Kidney glomerular epithelial cell (primary cell): ENCODE measurements at regions not wholly inside any gene's neighbourhood (a gene's known extent, or its start where the extent isn't known, plus 50 kb on each side); places are given as distances from the start of the nearest gene placed in this dataset.

Source experiments
- DNase-seq: peaks from one replicate; lab custom pipeline; 2025; lab: John Stamatoyannopoulos, UW

DNA sequence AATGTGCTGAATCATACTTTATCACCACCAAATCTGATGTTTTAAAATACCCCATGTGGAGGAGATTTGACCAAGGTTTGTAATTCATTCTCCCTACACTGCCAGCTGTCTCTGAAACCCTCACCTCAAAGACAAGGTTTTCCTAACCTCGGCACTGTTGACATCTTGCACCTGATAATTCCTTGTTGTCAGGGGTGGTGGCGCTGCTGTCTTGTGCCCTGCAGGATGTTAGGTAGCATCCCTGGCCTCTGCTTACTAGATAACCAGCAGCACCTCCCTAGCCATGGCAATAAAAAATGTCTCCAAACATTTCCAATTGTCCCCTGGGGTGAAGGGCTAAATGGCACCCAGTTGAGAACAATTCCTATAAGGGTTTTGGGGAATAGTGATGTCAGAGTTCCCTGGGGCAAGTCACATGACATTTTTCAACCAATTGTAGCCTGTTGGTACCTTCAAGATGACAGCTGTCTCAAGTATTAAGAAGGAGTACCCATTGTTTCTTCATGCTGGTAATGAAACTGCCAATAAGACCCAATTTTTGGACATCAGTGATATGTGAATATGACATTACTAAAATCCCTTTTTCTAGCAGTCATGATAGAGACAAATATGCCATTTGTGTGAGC, 160.6 kb upstream of the PLCXD3 start:
- no peak for DNase-seq

DNA sequence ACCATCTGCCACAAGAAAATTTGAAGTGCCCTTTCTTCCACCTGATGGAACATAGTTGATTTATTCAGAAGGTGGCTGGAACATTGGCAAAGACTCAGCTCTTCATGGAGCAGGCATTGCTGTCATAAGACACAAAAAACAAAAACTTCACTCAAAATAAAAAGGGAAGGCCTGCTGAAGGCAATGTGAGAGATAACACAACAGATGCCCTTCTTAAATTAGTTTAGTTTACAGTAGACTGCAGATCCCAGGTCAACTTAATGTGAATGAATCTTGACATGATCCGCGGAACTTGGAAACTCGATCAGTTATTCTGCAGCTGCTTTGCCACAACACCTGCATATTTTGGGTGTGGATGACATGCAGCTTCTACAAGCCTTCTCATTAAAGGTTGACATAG, 159.8 kb upstream of the PLCXD3 start:
- no peak for DNase-seq

DNA sequence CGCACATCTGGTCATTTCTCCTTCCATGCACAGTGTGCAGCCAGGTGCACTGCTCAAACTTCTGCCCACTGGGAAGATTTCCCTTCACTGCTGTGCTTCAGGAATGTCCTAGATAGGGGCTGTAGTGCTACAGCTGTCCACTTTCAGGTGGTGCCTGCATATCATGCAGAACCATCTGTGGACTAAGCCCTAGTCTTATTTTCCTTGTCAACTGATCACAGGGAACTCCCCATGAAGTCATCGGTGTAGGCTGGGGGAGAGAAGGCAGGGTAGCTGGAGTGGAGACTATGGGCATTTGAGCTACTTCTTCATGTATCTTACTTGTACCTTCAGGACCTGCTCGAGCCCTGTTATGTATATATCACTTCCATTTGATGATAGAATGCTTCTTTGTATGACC, 150.9 kb upstream of the PLCXD3 start:
- no peak for DNase-seq

DNA sequence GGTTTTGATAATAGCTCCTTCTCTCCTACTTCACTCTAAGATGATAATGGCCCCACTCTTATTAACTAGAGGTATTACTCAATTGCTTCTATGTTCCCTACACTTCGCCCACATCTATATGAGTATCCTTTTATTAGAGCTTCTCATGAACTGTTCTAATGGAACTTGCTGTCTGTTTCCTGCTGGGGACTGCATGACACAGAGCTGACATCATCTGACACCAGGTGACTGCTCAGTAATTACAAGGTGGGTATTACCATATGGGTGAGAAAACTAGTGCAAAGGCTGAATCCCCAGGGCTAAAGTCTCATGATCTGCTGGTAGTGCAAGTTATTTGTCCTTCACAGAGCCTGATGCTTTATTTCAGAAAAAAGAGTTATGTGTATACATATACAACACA, 146.2 kb upstream of the PLCXD3 start:
- DNase-seq, result no peak

DNA sequence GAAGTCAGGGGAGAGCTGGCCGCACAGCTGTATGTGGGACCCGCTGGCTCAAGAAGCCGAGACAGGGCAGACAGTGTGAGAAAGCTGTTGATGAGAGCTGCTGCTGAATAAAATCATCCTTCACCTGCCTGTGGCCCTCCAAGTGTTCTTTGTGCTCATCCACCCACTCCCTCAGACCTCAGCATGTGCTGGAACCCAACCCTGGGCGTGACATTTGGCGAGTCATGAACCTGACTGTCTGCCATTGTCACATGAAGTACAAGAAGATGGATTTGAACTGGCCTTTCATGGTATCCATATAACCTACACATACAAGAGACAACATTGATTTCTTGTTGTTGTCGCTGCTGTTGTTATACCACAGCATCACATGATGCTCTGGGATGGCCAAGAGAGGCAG, 139.7 kb upstream of the PLCXD3 start:
- DNase-seq, result no peak

DNA sequence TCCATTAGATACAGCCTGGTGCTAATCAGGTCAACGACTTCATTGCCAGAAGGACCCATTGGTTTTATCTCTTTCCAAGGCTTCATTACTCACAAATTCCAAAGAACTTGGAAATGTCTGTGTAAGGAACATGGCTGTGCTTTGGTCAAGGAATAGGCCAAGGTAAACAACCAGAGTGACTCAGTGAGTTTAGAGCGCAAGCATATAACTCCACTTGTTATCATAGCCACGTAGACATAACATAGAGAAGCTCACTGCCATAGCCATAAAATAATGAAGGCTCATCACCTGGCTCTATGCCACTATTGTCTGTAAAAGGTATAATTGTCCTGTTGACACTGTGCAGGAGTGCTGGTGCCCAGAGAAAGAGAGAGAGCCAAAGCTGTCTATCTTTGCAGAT, 139.3 kb upstream of the PLCXD3 start:
- peak; percentile 71 for DNase-seq

DNA sequence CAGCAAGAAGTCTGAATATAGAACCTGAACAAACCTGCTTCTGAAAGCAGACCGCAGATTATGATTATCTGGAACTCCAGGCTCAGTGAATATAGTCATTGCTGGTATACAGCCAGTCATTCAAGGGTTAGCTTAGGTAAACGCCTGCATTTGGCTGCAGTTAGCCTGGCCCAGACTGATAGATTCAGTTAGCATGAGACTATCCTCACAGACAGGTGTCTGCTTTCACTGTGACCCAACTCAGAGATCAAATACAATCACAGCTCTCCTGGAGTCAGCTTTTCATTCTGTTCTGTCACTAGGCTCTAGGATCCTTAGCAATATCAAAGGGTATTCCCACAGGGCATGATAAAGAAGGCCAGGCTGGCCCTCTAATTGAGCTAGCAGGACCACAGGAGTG, 138.6 kb upstream of the PLCXD3 start:
- no peak for DNase-seq

DNA sequence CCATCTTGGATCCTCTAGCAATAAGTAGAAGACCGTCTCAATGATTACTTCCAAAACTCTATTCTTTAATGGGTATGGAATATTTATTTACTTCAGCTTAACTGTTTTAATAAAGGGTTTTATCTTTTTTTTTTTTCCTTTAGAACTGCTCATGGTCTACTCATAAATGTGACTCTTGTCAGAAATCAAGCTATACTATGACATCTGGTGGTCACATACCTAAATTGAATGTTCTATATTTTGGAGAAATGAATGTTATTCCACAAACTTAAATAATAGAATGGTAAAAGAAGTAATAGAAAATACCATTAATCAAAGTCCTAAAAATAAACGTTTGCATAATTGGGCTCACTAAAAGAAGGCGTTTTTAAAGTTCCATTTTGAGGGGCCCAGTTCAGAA, 131.2 kb upstream of the PLCXD3 start:
- DNase-seq, result peak; percentile 3

DNA sequence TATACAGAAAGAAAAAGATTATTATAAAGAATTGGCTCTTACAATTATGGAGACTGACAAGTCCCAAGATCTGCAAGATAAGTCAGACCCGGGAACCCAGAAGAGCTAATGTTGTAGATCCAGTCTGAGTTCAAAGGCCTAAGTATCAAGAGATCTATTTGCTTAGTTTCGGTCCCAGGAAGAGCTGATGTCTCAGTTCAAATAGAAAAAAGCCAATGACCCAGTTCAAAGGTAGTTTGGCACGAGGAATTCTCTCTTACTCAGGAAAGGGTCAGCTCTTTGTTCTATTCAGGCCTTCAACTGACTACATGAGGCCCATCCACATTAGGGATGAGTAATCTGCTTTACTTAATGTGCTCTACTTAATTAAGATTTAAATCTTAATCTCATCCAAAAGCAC, 128.3 kb upstream of the PLCXD3 start:
- DNase-seq, result no peak

DNA sequence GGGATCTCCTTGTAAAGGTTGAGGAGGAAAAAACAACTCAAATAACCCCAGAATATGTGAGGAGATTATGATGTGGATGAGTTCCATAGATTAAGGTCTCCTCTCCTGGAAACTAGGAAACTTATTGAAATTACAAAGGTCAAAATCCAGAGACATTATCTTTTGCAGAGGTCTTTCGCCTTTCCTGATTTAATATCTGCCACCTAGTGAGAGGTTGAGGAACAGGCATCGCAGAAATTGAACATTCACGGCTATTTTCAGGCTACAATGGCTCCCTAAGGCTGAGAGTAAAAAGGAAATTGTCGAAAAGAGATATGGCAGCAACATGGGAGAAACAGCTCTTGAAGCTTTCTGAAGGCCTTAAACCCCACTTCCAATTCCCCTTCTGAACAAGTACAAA, 127.5 kb upstream of the PLCXD3 start:
- DNase-seq, result no peak

DNA sequence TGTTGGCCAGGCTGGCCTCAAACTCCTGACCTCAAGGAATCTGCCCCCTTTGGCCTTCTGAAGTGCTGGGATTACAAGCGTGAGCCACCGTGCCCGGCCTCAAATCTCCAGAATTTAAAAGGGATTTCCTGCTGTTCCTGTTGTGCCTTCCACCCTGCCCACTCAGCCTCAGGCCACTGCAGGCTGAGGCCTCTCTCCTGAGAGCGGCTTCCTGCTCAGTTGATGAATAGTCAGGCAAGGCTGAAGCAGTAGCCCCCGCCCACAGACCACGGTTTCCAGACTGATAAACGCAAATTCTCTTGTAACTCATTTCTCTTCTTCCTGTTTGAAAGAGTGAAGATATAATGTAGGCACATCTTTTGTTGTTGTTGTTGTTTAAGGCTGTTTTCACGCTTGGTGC, 127.0 kb upstream of the PLCXD3 start:
- DNase-seq, result no peak

DNA sequence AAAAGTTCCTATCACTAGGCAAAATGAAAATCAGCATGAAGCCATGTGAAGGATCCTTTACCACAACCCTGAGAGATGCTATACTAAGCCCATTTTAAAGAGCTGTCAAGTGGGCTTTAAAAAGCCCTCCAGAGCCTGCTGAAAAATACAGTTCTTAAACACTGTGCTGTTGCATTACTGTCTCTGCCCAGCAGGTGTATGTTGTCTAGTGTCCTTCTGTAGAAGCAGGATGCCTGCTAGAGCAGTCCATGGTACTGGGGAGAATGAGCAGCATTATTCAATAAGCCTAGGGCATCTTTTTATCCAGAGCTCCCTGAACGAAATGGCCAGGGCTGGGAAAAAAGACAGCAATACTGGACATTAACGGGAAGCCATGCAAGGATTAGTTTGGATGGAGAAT, 126.2 kb upstream of the PLCXD3 start:
- no peak for DNase-seq

DNA sequence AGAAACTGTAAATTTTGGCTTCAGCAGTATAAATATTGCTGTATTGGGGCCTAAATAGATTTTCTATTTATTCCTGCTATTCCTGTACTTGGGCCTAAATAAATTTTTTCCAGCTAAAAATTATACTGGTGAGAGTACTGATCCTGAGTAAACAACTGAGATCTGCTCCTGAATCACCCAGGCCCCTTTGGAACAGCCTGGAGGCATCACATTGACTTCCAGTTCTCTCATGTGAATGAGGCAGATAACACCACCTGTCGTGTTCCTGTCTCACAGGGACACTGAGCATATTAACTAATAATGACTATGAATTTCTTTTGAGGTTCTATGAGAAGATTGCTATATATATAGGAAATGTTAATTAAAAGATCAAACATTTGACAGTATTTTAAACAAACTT, 119.5 kb upstream of the PLCXD3 start:
- DNase-seq, result no peak

DNA sequence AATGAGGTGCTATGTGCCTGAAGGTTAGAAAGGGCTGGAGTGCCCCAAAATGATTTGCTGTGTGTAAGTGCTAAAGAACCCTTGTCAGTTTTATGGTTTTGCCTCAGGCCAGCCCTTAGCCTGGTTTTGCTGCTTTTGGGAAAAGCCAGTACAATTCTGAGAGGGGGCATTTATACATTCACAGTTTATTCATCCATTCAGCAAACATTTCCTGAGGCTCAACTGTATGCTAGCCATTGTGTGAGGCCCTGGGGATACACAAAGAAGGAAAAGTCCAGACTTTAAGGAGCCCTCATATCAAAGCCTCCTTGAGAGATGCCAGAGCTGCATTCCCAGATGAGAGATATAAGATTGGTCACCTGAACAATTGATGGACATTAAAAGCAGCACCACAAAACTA, 115.2 kb upstream of the PLCXD3 start:
- no peak for DNase-seq

DNA sequence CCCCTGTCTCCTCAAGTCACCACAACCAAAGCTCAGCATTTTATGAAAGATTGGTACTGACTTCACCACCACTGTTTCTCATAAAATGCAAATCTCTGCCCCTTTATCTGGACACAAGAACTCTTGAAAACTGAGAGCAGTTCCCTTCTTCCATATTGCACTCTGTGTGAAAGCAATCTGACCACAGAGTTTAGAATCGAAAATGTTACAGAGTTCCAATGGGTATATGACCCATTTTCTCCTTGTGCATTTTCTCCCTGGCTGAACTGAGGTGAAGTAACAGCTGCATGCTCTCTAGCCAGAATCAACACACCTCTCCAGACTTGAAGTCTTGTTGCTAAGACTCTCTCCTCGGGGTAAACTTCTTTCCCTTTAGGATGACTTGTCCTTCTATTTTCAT, 111.0 kb upstream of the PLCXD3 start:
- DNase-seq, result no peak

DNA sequence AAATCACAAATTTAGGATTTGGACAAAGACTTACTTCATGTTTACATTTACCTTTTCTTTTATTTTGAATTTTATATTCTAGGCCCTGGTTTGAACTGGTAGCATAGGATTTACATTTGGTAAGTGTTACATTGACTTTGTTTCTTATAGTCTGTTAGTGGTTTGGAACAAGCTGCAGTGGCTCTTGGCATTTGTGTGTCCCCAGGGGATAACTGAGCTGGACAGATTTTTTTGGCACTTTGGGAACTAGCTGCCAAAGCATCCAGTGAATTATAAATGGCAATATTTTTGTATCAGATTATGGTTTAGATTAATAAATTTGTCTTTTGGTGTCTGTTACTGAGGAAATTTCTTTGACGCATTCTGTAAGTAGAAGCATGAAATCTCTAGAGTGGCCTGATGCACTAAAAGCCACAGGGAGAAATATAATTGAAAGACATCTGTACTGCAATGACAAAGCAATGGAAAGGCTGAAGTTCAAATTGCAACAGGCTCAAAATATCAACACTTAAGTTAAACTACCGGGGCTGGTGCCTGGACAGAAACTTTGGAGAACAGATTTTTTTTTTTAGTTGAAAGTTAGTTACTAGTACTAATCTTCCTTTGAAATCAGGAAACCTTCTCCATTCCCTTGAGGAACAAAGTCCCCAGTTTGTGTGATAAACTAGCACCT, 107.6 kb upstream of the PLCXD3 start:
- DNase-seq, result no peak

DNA sequence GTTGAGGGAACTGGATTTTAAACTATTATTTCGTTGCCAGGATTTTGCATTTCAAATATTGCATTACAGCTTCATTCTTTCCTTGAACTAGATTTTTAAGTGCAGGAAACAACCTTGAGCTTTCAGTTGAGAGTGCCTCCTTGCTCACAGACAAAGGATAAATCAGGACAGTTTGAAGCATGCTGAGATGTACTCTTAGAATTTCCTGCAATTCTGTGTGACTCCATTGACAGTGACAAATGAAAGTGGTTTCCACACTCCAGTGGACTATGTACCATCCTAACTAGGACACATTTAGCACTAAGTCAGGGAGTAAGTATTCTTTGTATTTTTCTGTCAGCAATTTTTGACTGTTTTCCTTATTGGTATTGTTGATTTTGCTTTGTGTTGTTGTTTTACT, 100.0 kb upstream of the PLCXD3 start:
- no peak for DNase-seq

DNA sequence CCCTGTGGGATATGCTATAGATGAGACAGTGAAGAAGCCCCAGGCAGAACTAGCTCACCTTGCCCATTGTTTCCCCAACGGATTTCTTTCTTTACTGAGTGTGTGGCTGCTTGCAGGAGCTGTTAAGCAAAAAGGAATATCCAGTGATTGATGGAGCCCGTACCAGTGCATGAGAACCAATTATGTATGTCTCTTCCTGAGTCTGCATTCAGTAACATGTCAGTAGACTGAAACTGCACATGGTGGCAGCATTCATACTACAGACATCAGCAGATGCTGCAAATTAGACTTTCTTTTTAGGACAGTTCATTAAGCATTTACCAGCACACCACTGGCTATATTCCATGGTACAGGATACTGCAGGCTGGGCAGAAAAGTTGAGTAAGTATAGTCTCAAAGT, 90.3 kb upstream of the PLCXD3 start:
- DNase-seq, result no peak

DNA sequence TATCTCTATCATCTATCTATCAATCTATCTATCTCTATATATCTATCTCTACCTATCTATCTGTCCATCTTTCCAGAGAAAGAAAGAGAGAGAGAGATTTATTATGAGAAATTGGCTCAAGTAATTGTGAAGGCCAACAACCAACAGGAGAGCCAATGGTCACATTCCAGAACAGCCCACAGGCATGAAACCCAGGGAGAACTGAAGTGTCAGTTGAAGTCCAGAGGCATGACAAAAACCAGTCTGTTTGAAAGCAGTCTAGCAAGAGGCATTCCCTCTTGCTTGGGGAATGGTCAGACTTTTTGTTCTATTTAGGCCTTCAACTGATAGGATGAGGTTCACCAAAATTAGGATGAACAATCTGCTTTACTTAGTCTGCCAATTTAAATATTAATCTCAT, 87.6 kb upstream of the PLCXD3 start:
- no peak for DNase-seq

DNA sequence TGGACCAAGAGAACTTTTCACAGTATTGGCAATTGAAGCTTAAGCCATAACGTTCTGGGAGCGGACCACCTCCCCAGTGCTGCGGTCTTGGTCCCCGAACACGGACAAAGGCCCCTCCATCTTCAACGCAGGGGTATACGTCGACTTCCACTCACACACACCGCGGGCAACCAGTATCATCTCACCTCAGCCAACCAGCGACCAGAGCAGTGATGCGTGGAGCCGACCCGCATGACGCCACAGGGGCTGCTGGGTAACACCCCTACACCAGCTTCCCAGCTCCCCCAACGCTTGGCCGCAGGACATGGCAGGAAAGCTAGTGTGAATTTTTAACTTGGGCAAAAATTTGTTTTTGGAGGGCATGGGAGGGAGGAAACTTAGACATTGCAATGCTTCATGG, 77.3 kb upstream of the PLCXD3 start:
- no peak for DNase-seq

DNA sequence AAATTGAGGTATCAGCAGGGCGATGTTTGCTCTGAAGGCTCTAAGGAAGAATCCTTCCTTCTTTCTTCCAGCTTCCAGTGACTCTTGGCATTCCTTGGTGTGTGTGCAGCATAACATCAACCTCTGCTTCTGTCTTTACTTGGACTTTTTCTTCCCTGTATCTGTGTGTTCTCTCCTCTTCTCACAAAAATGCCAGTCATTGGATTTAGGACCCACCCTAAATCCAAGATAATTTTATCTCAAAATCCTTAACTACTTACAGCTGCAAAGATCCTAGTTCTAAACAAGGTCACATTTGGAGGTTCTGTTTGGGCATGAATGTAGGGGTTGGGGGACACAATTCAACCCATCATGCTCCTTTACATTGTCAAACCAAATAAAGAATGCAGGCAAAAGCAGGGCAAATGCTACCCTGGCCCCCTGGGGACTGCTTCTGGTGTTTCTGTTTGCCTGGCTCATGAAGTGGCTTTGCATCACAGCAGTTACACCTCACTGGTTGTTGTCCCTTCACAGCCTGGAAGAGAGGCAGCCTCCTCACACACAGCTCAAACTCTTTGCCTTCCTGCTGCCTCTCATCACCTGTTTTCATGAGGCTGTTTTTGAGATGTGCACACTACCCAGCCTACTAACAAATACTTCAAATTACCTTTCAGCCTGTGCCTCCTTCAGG, 64.8 kb upstream of the PLCXD3 start:
- DNase-seq, result no peak

DNA sequence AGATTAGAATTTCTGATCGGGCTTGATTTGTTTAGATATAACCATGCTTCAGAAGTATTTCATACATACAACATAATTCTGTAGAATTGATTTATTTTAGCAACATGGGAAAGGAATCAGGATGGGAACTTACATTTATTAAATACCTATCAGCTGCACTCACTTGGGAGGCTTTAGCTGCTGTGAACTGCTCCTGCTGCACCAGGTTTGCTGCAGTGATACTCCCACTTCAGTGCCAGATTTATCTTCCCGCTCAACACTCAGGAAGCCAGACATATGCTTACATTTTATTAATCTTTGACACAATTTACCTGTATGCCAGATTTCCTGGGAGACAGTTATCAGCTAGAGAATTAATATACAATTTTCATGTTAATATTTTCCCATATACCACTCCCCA, 64.0 kb upstream of the PLCXD3 start:
- DNase-seq, result no peak
